HUDEP-2 (cell line): ENCODE measurements at regions not wholly inside any gene's neighbourhood (a gene's known extent, or its start where the extent isn't known, plus 50 kb on each side); places are given as distances from the start of the nearest gene placed in this dataset.
A peak's percentile ranks its signal among the peaks of the same experiment; 100 is the strongest.
"Not testable (repeated sequence)": the region's sequence is repeated elsewhere in the genome, so short reads cannot be mapped to it uniquely, and the experiment has no call there.

Experiments
- DNase-seq, 76 experiments: peaks; one replicate each; lab custom pipeline; 2025; ENCODE audit not compliant: unreplicated experiment in 76 of 76; lab: John Stamatoyannopoulos, UW

DNA sequence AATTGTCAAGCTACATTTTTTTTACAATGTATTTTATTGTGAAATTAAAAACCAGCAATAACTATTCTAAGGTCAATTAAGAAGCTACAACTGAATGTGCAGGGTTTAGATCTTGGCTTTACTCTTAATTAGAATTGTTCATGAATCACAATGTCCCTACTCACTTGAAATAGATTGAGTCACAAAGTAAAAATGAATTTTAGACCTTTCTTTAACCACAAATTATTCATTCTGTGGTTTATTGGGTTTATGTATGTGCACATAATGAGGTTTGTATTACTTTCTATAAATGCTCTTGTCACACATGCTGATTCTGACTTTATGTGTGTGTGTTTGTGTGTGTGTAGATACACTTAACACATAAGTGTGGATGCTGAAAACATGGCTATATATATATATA lies 647.0 kb upstream of the AADAT start:
- no peak for DNase-seq

DNA sequence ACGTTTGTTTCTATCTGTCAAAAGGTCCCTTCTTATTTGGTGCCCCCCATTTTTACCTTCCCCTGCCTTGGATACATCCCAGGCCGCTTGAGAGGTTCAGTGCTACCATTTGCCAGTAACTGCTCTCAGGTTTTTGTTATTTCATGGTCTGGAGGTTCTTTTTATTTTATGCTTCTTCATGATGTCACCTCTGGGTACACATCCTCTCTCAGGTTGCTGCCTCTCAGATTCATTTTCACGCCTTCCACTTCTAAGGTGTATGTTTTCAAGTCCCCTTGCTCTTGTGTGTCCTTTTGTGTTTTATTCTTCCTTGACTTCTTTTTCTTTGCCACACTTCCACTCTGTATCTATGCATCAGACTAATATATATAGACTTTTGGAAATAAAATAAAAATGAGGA lies 640.1 kb upstream of the AADAT start:
- DNase-seq: no peak

DNA sequence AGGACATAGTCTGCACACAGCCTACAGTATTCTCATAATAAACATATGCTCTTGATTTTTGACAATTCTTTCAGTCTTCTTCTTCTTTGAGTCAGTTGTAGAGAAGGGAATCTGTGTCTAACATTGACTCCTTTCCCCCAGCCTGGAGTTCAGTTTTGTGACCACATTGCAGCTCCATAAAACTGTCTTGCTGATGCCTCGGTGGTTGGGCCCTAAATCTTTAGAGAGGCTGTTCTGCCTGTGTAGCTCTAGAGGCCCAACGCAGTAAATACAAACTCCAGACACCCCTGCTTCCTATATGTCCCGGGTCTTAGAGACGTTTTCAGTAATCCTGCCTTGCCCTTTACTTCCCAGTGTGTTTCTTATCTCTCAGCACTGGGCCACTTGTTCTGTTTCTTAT lies 639.5 kb upstream of the AADAT start:
- no peak for DNase-seq

DNA sequence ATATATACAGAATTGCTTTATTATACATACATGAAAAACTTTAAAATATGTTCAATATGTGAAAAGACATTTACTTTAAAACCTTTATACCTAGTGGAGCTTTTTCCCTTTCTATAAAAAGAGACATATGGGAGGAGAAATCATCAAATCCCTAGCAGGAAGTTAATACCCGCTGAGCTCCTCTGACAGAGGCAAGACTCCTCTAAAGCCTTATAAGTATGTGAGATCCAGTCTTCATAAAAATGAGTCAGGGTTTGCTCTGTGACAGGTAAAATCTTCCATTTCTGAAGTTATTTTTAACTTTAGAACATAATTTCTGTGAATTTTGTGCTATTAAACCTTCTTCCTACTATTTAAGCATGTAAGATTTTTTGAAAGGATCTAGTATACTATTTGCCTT lies 634.4 kb upstream of the AADAT start:
- no peak for DNase-seq

DNA sequence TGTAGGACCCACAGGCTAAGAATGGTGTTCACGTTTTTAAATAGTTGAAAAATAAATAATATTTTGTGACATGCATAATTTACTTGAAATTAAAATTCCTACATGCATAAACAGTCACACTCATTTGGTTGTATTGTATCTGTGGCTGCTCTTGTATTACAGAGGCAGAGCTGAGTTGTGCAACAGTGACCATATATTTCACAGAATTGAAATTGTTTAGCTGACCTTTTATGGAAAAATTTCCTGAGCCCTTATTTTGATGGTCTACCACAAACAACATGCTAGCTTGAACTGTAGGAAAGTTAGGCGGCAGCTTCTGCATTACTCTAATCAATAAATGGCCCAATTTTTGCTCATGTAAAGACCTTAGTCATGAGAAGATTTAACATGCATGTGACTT lies 633.4 kb upstream of the AADAT start:
- DNase-seq: no peak

DNA sequence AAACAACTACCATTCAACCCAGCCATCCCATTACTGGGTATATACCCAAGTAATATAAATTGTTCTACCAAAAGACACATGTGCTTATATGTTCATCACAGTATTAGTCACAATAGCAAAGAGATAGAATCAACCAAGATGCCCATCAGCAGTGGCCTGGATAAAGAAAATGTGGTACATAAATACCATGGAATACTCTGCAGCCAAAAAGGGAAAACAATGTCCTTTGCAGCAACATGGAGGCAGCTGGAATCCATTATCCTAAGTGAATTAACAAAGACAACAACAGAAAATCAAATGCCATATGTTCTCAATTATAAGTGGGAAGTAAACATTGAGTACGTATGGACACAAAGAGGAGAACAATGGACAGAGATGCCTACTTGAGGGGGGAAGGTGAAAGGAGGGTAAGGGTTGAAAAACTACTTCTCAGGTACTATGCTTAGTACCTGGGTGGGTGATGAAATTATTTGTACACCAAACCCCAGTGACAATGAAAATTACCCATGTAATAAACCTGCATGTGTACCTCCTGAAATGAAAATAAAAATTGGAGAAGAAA lies 632.1 kb upstream of the AADAT start:
- no peak for DNase-seq

DNA sequence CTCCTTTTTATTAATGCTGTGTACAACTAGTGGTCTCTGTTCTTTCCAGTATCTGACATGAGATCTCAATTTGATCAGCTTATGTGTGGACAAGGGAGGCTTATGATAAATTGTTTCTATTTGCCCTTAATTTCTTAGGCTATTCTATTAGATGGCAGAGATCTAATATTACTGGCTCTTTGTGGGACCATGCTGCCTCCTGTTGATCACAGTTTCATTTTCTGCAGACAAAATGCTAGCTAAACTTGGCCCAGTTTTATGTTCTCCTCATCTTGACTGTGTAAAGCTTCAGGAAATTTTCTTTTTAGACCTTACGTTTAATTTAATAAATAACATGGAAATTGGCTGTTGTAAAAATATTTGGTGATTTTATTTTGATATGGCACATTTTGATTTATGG lies 627.1 kb upstream of the AADAT start:
- DNase-seq: no peak

DNA sequence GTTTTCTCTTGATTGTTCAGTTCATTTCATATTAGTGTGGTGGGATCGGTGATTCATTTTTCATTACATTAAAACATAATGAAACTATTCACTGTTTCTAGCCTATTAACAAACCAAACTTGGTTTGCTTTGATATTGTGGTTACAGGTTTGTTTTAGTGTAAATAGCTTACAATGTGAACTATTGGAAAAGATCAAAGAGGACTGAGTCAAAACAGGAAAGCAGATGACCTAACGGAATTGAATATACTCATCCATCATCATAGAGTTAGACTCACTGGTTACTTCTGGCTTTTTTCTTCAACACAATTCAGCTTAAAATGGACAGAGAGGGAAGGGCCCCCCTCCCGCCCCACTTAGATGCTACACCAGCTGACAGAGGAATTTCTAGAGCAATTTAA lies 616.2 kb upstream of the AADAT start:
- DNase-seq: no peak

DNA sequence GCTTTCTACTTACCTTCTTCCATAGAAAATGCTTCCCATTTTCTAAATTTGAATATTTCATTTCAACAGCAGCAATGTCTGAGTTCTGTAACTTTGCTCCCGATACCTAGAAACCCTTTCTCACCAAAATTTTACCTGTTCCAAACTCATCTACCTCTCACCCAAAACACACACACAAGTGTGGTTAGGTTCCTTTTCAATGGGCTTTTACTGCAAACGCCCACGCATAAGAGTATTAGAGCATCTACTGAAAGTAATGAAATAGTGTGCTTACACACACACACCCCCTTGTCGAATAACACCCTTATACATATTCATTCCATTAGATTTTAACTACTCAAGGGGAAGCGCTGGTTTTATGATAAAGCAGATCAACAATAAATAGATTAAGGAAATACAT lies 610.3 kb upstream of the AADAT start:
- DNase-seq: no peak

DNA sequence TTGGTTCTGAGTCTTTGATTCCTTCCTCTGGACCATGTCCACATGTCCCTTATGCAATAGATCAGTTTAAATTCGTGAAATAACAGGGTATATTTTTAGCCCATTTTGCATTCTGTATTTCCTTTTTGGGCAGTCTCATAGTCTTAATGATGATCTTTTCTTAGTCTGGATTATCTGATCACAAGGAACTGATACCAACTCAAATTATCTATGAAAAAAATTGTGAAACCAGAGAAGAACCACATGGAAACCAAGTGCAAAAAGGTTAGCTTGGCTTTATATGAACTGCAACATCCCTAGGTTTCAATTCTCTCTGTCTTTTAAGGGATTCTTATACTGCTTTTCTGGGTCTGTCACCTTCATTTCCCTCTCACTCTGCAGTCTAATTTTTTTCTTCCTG lies 608.6 kb upstream of the AADAT start:
- no peak for DNase-seq

DNA sequence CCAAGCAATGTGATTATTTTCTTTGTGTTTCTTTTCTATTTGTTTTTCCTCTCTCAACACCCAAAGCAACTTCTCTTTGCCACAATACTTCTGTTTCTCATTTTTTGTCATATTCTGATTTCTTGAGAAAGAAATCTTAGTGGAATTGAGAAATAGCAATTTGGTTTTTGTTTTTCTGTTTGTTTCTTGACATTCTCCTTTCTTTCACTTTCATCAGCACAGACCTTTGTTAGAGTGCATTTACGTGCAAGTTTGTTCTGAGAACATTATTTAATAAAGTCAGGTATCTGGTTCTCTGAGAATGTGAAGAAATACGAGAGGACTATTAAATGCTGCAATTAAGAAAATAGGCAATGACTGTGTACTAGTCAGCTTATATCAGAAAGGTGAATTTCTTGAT lies 608.1 kb upstream of the AADAT start:
- no peak for DNase-seq

DNA sequence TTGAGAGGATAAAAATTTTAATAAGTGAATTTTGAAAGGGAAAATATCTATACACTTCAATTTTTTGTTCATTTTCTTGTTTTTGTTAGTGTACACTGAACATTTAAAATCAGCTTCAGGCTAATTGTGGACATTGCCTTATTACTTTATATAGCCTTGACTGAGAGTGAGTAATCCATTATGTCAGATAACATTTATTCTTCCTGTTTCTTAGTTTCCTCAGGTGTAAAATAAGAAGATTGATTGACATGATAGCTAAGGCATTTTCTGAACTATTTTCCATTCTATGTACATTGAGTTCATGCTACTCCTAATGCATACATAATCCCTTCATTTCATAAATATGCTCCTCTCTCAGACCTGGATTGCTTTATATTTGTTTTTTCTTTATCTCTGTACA lies 607.3 kb upstream of the AADAT start:
- DNase-seq: no peak

DNA sequence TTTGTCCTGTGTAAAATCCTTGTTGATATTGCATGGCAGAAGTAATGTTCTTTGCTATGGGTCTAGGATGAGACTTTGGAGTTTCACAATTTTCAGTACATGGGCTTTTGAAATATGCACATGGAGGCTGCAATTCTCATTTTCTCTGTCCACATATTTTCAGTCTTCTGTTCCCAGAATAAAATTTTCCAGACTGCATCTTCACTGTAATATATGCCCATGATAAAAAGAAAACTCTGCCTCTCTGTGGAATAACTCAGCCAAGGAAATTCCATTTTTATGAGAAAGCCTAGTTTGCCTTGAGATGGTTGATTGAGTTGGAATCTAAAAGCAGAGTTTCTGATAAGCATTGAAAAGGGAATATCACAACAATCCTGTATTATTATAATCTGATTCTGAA lies 601.4 kb upstream of the AADAT start:
- no peak for DNase-seq

DNA sequence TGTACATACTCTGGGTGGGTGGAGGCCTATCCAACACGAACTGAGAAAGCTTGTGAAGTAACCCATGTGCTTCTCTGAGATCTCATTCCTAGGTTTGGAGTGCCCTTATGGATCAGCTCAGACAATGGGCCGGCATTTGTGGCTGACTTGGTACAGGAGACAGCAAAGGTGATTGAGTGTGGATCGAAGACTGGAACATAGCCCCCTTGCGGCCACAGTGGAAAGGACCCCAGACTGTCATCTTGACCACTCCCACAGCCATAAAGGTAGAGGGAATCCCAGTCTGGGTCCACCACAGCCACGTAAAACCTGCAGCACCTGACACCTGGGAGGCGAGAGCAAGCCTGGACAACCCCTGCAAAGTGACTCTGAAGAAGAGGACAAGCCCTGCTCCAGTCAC lies 598.0 kb upstream of the AADAT start:
- peak in 1 of 76 experiments; percentile 0 for DNase-seq

DNA sequence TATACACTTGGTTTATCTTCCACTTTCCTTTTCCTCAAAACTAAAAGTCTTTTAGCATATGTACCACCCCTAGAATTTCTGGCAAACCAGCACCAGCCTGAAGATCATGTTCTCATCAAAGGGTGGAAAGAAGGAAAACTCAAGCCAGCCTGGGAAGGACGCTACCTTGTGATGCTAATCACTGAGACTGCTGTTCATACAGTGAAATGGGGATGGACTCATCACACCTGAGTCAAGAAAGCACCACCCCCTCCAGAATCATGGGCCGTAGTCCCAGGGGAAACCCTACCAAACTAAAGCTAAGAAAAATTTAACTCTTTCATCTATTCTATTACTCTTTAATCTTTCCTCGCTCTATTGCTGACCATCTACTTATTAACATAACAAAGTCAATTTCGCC lies 595.9 kb upstream of the AADAT start:
- not testable (repeated sequence) for DNase-seq

DNA sequence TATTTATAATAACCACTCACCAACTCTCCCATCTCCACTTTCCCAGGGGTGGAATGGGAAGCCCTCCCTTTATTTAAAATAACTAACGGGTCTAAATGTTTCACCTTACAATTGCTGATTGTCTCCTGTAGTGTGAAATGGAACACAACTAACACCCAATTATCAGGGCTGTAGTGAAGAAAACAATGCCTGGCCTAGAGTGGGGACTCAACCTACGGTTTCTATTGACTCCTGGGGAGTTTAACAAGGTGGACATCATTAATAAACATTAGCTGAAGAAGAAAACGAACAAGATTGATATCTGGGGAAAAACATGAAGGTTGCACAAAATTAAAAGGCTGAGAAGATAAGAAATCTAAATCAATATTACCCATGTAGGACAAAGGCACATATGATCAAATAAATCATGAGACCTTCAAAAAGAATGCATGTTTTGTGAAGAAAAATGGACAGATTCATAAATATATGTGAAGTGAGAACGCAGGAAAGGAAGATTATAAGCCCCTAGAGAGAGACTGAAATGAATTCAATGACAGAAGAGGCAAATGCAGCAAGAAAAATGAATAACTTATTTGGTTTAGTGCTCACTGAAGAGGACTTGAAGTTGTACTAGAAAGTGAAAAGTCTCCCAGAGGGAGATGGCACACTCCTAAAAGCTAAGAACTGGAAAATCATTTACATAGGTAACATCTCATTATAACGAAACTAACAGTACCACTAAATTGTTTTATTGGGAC lies 593.0 kb upstream of the AADAT start:
- DNase-seq: no peak

DNA sequence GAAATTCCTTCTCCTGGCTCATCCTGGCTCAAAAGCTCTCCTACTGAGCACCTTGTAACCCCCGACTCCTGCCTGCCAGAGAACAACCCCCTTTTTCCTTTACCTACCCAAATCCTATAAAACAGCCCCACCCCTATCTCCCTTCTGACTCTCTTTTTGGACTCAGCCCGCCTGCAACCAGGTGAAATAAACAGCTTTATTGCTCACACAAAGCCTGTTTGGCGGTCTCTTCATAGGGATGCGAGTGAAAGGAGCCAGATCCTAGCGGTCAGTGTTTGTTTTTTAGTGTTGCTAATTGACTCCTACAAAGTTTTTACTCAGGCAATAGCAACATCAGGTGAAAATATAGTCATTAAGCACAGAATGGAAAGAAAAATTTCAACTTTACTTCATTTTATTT lies 592.3 kb upstream of the AADAT start:
- not testable (repeated sequence) for DNase-seq

DNA sequence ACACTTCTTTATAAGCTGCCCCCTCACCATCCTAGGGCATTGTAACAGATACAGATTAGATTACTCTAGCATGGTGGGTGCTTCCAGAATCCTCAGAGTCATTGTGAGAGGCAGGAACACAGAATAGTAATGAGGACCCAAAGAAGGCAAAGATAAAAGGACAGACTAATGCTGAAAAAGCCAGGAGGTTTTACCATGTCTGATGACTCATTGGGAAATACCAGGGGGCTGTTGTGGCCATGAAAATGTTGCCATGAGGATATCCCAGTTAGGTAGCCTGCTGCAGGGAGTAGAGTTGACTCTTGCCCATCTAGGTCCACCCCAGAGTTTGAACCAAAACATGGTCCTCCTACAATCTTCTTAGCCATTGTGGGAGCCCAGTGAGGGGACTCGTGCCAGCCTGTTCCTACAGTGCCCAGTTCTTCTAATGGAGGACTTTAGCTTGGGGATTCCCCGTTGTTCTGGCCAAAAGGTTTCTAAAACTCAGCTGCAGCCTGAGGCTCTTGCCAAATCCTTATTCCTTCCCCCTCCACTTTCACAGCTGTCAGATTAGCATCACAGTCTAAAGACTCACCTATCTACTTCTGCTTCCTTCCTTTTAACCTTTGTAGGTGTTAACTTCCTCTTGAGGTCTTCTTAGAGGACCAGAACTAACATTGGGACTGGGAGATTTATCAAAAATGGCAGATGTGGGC lies 586.0 kb upstream of the AADAT start:
- DNase-seq: no peak

DNA sequence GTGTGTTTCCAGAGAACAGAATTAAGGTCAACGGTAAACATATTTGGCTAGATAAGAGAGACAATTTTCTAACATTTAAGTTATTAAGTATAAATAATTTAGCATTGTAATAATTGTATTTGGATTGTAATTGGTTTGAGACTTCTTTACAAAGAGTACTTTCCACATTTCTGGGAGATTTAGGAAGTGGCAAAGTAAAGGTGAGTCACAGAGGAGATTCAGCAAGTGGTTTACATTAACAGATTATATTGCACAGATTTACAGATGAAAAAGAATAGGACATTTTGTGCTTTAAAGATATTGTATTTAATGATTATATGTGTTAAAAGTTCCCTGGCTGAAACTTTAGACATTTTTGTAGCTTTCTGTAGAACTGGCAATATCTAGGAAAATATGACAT lies 584.4 kb upstream of the AADAT start:
- DNase-seq: no peak

DNA sequence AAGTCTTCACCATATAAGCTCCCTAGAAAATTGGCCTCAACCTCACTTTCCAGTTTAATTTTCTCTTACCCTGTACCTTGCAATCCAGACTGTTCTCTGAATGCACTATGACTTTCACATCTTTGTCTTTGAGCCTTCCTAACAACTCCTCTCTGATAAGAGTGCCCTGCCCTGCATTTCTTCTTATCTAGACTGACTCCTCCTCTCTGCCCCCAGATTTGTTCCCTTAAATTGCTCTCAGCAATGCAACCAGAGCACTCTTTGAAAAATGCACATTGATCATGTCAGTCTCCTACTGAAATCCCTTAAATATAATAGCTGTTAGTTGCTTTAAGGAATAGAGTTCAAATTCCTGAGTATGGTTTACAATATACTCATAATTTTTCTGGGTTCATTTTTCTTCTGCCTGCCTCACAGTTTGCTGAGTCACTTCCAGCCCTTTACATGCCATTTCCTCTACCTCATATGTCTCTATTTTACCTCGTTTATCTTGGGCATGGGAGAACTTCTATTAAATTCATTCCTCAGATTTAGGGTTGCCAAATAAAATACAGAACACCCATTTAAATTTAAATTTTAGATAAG lies 582.7 kb upstream of the AADAT start:
- peak in 2 of 76 experiments; percentile 1 to 7 for DNase-seq

DNA sequence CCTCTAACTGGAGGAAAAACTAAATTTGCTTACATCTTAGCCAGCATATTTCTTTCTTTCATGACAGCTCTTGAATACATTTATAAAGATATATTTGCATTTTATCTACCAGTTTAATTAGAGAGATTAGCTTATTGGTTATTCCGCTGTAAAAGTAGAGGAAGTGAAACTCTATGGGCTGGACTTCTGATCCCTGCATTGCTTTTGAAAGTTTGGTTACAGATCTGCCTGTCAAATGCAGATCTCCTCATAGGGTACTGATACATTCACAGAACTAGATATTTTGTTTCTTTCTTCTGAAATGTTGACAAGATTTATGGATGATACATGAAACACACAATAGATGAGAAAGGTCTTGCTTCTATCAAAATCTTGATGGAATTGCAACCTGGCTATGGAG lies 581.4 kb upstream of the AADAT start:
- no peak for DNase-seq

DNA sequence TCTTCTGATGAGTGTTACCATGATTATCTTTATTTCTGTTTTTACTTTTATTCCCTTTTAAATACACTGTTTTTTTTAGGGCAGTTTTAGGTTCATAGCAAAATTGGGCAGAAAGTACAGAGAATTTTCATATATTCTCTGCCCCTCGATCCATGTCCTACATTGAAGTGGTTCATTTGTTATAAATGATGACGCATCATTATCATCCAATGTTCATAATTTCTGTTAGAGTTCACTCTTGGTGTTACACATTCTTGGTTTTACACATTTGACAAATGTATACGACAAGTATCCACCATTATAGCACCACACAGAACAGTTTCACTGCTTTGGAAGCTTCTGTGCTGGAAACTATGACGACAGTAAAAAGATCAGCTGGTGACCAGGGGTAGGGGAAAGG lies 578.1 kb upstream of the AADAT start:
- DNase-seq: no peak
